PC-9 (cell line): ENCODE measurements at regions not wholly inside any gene's neighbourhood (a gene's known extent, or its start where the extent isn't known, plus 50 kb on each side); places are given as distances from the start of the nearest gene placed in this dataset.

Experiments
- BruUV-seq: library from RNA; stranded (reverse); fragments of 400-500 nt; replicated peaks from 2 replicates; lab custom pipeline; 2021; lab: Mats Ljungman, UMichigan
- CTCF ChIA-PET: fragments of 300-600 bp; sonication (Branson Sonifier 250); formaldehyde crosslinking; loops from one replicate; lab custom pipeline; 2022; ENCODE audit warnings: antibody characterized with exemption; lab: Charles Lee
- POLR2A ChIA-PET: fragments of 300-600 bp; sonication (Branson Sonifier 250); formaldehyde crosslinking; loops from one replicate; lab custom pipeline; 2022; ENCODE audit warnings: antibody characterized with exemption; ENCODE audit not compliant: unreplicated experiment; lab: Charles Lee
- DNase-seq, 2 experiments: peaks; one replicate each; pipeline versions ENCODE4 v3.0.0 to v3.0.0-alpha.2; 2015 to 2022; ENCODE audit warnings: mixed read lengths in 1 of 2
- H2AFZ ChIP-seq: fragments of 200-600 bp; sonication (generic); 2 replicates; pipeline ENCODE4 v1.8.1; 2017; ENCODE audit warnings: antibody characterized with exemption
- H3F3A ChIP-seq: fragments of 200-600 bp; sonication (generic); 2 replicates; pipeline ENCODE4 v1.8.1; 2017; ENCODE audit warnings: antibody characterized with exemption, mild to moderate bottlenecking, low read depth; ENCODE audit not compliant: insufficient read depth
- H3K27ac ChIP-seq: fragments of 200-600 bp; sonication (generic); 2 replicates; pipeline ENCODE4 v1.6.1; 2016; ENCODE audit warnings: mixed run types
- H3K27me3 ChIP-seq: fragments of 200-600 bp; sonication (generic); 2 replicates; pipeline ENCODE4 v1.6.1; 2016; ENCODE audit warnings: low read depth, mixed run types; ENCODE audit not compliant: insufficient read depth
- H3K36me3 ChIP-seq: fragments of 200-600 bp; sonication (generic); 2 replicates; pipeline ENCODE4 v1.6.1; 2016; ENCODE audit warnings: low read depth, mixed run types
- H3K4me1 ChIP-seq: fragments of 200-600 bp; sonication (generic); replicated peaks from 2 replicates; pipeline ENCODE4 v1.6.1; 2016; ENCODE audit warnings: mixed run types; ENCODE audit not compliant: insufficient read depth
- H3K4me2 ChIP-seq: fragments of 200-600 bp; sonication (generic); 2 replicates; pipeline ENCODE4 v1.6.1; 2017; ENCODE audit warnings: mixed run types
- H3K4me3 ChIP-seq: fragments of 200-600 bp; sonication (generic); 2 replicates; pipeline ENCODE4 v1.6.1; 2016; ENCODE audit warnings: mixed run types
- H3K79me2 ChIP-seq: fragments of 200-600 bp; sonication (generic); 2 replicates; pipeline ENCODE4 v1.6.1; 2017; ENCODE audit warnings: low read depth, mixed run types
- H3K9me2 ChIP-seq: fragments of 200-600 bp; sonication (generic); 2 replicates; pipeline ENCODE4 v1.8.1; 2017; ENCODE audit warnings: mild to moderate bottlenecking; ENCODE audit not compliant: insufficient read depth
- H3K9me3 ChIP-seq: fragments of 200-600 bp; sonication (generic); 2 replicates; pipeline ENCODE4 v1.8.1; 2016; ENCODE audit warnings: low read depth; ENCODE audit not compliant: insufficient read depth
- H4K20me1 ChIP-seq: fragments of 200-600 bp; sonication (generic); 2 replicates; pipeline ENCODE4 v1.8.1; 2017; ENCODE audit not compliant: insufficient read depth
- EZH2 ChIP-seq: fragments of 200-600 bp; sonication (generic); IDR thresholded peaks from 2 replicates; pipeline ENCODE4 v1.8.0; 2017; ENCODE audit warnings: antibody characterized with exemption, low read depth
- intact Hi-C: fragments of 100-400 bp; cut with micrococcal nuclease; formaldehyde crosslinking; loops from one replicate; pipeline ENCODE4 v1.10.0; 2022; ENCODE audit not compliant: unreplicated experiment
- TF ChIP-seq, protein P1 (sequence below): fragments of 200-600 bp; sonication (generic); conservative IDR thresholded peaks from 2 replicates; pipeline ENCODE4 v1.6.1; 2017; ENCODE audit warnings: mixed run types, antibody characterized with exemption, mild to moderate bottlenecking, moderate library complexity

- CTCF ChIA-PET = interaction anchor here (0.7 kb wide), 1 partner anchor 92 kb away, joined by 12 read pairs; no protein-coding TSS in a partner anchor
- no peaks in the 10 kb centered on the region for H3K79me2 ChIP-seq
- POLR2A ChIA-PET = no interaction called here
- no peak overlapping the region for H2AFZ ChIP-seq
- H3K27me3 ChIP-seq = no peaks in the 10 kb centered on the region
- no peak for TF ChIP-seq EZH2
- TF ChIP-seq, protein P1, sequence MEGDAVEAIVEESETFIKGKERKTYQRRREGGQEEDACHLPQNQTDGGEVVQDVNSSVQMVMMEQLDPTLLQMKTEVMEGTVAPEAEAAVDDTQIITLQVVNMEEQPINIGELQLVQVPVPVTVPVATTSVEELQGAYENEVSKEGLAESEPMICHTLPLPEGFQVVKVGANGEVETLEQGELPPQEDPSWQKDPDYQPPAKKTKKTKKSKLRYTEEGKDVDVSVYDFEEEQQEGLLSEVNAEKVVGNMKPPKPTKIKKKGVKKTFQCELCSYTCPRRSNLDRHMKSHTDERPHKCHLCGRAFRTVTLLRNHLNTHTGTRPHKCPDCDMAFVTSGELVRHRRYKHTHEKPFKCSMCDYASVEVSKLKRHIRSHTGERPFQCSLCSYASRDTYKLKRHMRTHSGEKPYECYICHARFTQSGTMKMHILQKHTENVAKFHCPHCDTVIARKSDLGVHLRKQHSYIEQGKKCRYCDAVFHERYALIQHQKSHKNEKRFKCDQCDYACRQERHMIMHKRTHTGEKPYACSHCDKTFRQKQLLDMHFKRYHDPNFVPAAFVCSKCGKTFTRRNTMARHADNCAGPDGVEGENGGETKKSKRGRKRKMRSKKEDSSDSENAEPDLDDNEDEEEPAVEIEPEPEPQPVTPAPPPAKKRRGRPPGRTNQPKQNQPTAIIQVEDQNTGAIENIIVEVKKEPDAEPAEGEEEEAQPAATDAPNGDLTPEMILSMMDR = no peak
- peak; percentile 25 to 73 for DNase-seq
- no peak overlapping the region for H3K4me3 ChIP-seq
- intact Hi-C loops = no loop called here
- H3K9me2 ChIP-seq = no peaks in the 10 kb centered on the region
- H3K4me2 ChIP-seq = peak overlapping the region; percentile 60
- no peaks in the 10 kb centered on the region for H3K36me3 ChIP-seq
- H3F3A ChIP-seq = peaks cover 30% of the 10 kb centered on the region
- H3K9me3 ChIP-seq = no peaks in the 10 kb centered on the region
- H3K27ac ChIP-seq = peak overlapping the region; percentile 74
- H3K4me1 ChIP-seq = peaks cover 79% of the 10 kb centered on the region
- BruUV-seq = no TSS peak
- no peaks in the 10 kb centered on the region for H4K20me1 ChIP-seq
Measured at GRCh38 chr5:173792781-173793547, 95.2 kb upstream of the CPEB4 start.

DNA sequence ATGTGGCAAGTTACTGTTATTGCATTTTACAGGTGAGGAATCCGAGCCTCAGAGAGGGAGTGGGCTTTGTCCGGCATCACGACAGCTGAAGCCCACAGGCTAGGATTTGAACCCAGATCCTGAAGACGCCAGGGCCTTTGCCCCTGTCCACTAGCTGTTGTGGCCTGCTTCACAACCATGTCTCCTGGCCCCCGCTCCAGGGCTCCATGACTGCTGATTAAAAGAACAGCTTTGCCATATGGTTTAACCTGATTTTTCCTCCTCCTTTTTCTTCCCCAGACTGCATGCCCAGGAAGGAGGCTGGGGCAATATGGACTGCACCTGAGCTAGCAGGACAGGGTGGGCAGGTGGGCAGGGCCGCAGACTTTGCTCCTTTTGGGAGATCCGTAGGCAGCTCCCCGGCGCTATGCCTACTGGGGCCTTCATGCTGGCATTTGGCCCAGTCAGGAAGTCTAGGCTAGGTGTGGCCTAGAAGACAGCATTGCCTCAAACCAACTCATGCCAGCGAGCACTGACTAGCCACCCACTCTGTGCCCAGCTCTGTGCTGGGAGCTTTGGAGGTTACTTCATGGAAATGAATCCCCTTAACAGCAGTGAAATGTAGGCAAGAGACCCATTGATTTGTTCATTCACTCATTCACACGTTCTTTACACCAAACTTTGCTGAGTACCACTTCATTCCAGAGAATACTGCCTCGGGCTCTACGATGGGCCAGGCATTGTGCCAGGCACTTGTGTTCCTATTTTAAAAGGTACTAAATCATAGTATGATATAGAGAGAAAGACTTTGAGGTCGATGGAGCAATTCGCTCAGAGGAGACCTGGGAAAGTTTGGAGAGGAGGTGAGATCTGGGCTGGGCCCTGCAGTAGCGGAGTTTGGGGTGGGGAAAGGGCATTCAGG, 94.3 kb upstream of the CPEB4 start:
- Histone ChIP-seq H3K9me2 (no peaks in the 10 kb centered on the region), H3K27me3 (no peaks in the 10 kb centered on the region), H3K79me2 (no peaks in the 10 kb centered on the region), H2AFZ (no peak overlapping the region), H3K4me3 (no peak overlapping the region), H3K4me2 (peak overlapping the region; percentile 17), H3F3A (peaks cover 29% of the 10 kb centered on the region), H3K9me3 (no peaks in the 10 kb centered on the region), H3K27ac (peak overlapping the region; percentile 74), H3K4me1 (peaks cover 71% of the 10 kb centered on the region), H4K20me1 (no peaks in the 10 kb centered on the region), H3K36me3 (no peaks in the 10 kb centered on the region)
- POLR2A ChIA-PET = interaction anchor here (0.6 to 0.7 kb wide), 2 partner anchors 36 to 148 kb away, joined by 3 read pairs; no protein-coding TSS in a partner anchor
- BruUV-seq = no TSS peak
- DNase-seq = peak; percentile 51 to 64
- intact Hi-C loops = loop anchor here (2.0 kb wide), 2 partner anchors 65 to 75 kb away; no protein-coding TSS in a partner anchor
- CTCF ChIA-PET = no interaction called here
- TF ChIP-seq EZH2 = no peak
- TF ChIP-seq, protein P1 = no peak

- no TSS peak for BruUV-seq
- CTCF ChIA-PET = interaction anchor here (0.9 kb wide), 1 partner anchor 18 kb away, joined by 4 read pairs; no protein-coding TSS in a partner anchor
Measured at GRCh38 chr5:173794901-173795416, 93.2 kb upstream of the CPEB4 start.

More at GRCh38 chr5:173794901-173795416, 93.2 kb upstream of the CPEB4 start:
- no peak overlapping the region for H3K4me3 ChIP-seq
- no peaks in the 10 kb centered on the region for H4K20me1 ChIP-seq
- H3K9me3 ChIP-seq = no peaks in the 10 kb centered on the region
- H3K36me3 ChIP-seq = no peaks in the 10 kb centered on the region
- no peaks in the 10 kb centered on the region for H3K79me2 ChIP-seq
- H3K27me3 ChIP-seq = no peaks in the 10 kb centered on the region
- peaks cover 61% of the 10 kb centered on the region for H3K4me1 ChIP-seq
- peak overlapping the region; percentile 49 for H3K4me2 ChIP-seq
- no peak overlapping the region for H2AFZ ChIP-seq
- H3F3A ChIP-seq = peaks cover 20% of the 10 kb centered on the region
- H3K27ac ChIP-seq = peak overlapping the region; percentile 74
- intact Hi-C loops = loop anchor here (1.0 to 2.0 kb wide), 6 partner anchors 29 to 124 kb away; no protein-coding TSS in a partner anchor
- no peak for DNase-seq
- TF ChIP-seq, protein P1 = no peak
- no peak for TF ChIP-seq EZH2
- POLR2A ChIA-PET = interaction anchor here (0.8 to 1.1 kb wide), 3 partner anchors 29 to 85 kb away, joined by 6 to 9 read pairs (median 6); no protein-coding TSS in a partner anchor
- H3K9me2 ChIP-seq = no peaks in the 10 kb centered on the region
